AG09309 (cell line): ENCODE measurements at regions not wholly inside any gene's neighbourhood (a gene's known extent, or its start where the extent isn't known, plus 50 kb on each side); places are given as distances from the start of the nearest gene placed in this dataset.

ENCODE experiments used
- DNase-seq: peaks from one replicate; pipeline ENCODE4 v3.0.0-alpha.2; 2010; ENCODE audit warnings: low read depth
- H3K4me3 ChIP-seq: 2 replicates; pipeline ENCODE4 v1.5.1; 2011; ENCODE audit warnings: mild to moderate bottlenecking, low read depth, low read length, moderate library complexity; ENCODE audit not compliant: control insufficient read depth
- CTCF ChIP-seq: IDR thresholded peaks from 2 replicates; pipeline ENCODE4 v1.5.1; 2011; ENCODE audit warnings: mild to moderate bottlenecking, low read depth, low read length, inconsistent platforms; ENCODE audit not compliant: insufficient read depth, control insufficient read depth; ENCODE audit errors: missing control alignments

GRCh38 chr16:51225878-51226277, 74.8 kb upstream of the SALL1 start:
- no peak overlapping the region for H3K4me3 ChIP-seq
- TF ChIP-seq CTCF = no peak
- no peak for DNase-seq

GRCh38 chr16:51224317-51224716, 73.2 kb upstream of the SALL1 start:
- no peak for TF ChIP-seq CTCF
- no peak for DNase-seq
- H3K4me3 ChIP-seq = no peak overlapping the region

- H3K4me3 ChIP-seq = no peak overlapping the region
- DNase-seq = no peak
- TF ChIP-seq CTCF = no peak
Observed at GRCh38 chr16:51222016-51222415, 70.9 kb upstream of the SALL1 start.

GRCh38 chr16:51211148-51211547, 60.1 kb upstream of the SALL1 start:
- DNase-seq = no peak
- TF ChIP-seq CTCF = no peak
- no peak overlapping the region for H3K4me3 ChIP-seq

GRCh38 chr16:51210087-51210486, 59.0 kb upstream of the SALL1 start:
- no peak overlapping the region for H3K4me3 ChIP-seq
- DNase-seq = no peak
- no peak for TF ChIP-seq CTCF

GRCh38 chr16:51201604-51202003, 50.5 kb upstream of the SALL1 start:
- no peak for DNase-seq
- peak; percentile 9 for TF ChIP-seq CTCF

More at GRCh38 chr16:51201604-51202003, 50.5 kb upstream of the SALL1 start:
- H3K4me3 ChIP-seq = no peak overlapping the region
